ENCODE measurements at regions not wholly inside any gene's neighbourhood (a gene's known extent, or its start where the extent isn't known, plus 50 kb on each side); places are given as distances from the start of the nearest gene placed in this dataset.

GRCh38 chr6:20021795-20022194 lies 184.6 kb downstream of the ID4 start:
- Histone ChIP-seq H3K4me1 (replicated peaks in 1 of 4; ENCODE audit: control insufficient read depth in 3 of 4, insufficient read depth in 4 of 4, low read length in 3 of 4) (no peaks in the 10 kb centered on the region), H3K36me3 (ENCODE audit: control insufficient read depth in 2 of 4, insufficient read depth in 4 of 4, low read length in 3 of 4) (no peaks in the 10 kb centered on the region), H4K8ac (ENCODE audit: extremely low read depth, insufficient read depth, low read length) (no peak overlapping the region), H3K27ac (ENCODE audit: low read depth, low read length) (no peak overlapping the region), H2BK12ac (ENCODE audit: low read depth, low read length) (no peak overlapping the region), H3K79me2 (ENCODE audit: control insufficient read depth in 1 of 2, insufficient read depth in 2 of 2, low read length in 2 of 2) (no peaks in the 10 kb centered on the region), H3K56ac (replicated peaks; ENCODE audit: insufficient read length, low read depth, low read length) (no peak overlapping the region), H3K14ac (ENCODE audit: insufficient read length) (no peak overlapping the region), H3K23me2 (ENCODE audit: low read depth, low read length) (no peaks in the 10 kb centered on the region), H3K79me1 (ENCODE audit: low read depth, low read length) (no peaks in the 10 kb centered on the region), H2AFZ (ENCODE audit: low read length) (no peak overlapping the region), H2BK120ac (replicated peaks; ENCODE audit: low read depth, low read length) (no peak overlapping the region), H4K91ac (replicated peaks; ENCODE audit: insufficient read length, low read length) (no peak overlapping the region), H3K9me3 (ENCODE audit: insufficient read depth in 2 of 2, low read depth in 1 of 2, low read length in 1 of 2) (no peaks in the 10 kb centered on the region), H3K9ac (replicated peaks in 1 of 4; ENCODE audit: extremely low read depth in 1 of 4, low read depth in 3 of 4, low read length in 3 of 4) (no peak overlapping the region), H2BK15ac (ENCODE audit: low read length) (no peak overlapping the region), H2BK20ac (ENCODE audit: low read length) (no peak overlapping the region), H4K5ac (ENCODE audit: insufficient read length, low read depth, low read length) (no peak overlapping the region), H2BK5ac (ENCODE audit: low read depth, low read length) (no peak overlapping the region), H2AK5ac (ENCODE audit: low read depth, low read length) (no peak overlapping the region), H3K23ac (ENCODE audit: insufficient read length) (no peak overlapping the region), H3K4me2 (ENCODE audit: insufficient read depth in 1 of 2, low read depth in 2 of 2, low read length in 2 of 2) (no peak overlapping the region), H3K27me3 (replicated peaks in 1 of 4; ENCODE audit: control insufficient read depth in 3 of 4, extremely low read depth in 1 of 4, insufficient read depth in 3 of 4, low read length in 3 of 4) (no peaks in the 10 kb centered on the region), H3K4ac (replicated peaks; ENCODE audit: insufficient read length, low read depth, low read length) (no peak overlapping the region), H3K18ac (ENCODE audit: extremely low read depth, low read length) (no peak overlapping the region), H4K20me1 (replicated peaks in 1 of 2; ENCODE audit: control insufficient read depth in 1 of 2, insufficient read depth in 2 of 2, low read length in 2 of 2) (no peaks in the 10 kb centered on the region), H3K4me3 (ENCODE audit: extremely low read depth in 1 of 4, insufficient read depth in 2 of 4, low read depth in 3 of 4, low read length in 4 of 4) (no peak overlapping the region)
- ChIA-PET POLR2A (ENCODE audit: partially characterized antibody) (interaction anchor here (0.6 kb wide), 1 partner anchor 235 kb away, joined by 3 read pairs; no protein-coding TSS in a partner anchor), CTCF (ENCODE audit: partially characterized antibody) (no interaction called here)
- TF ChIP-seq SP2 (IDR thresholded peaks at IDR 0.05; ENCODE audit: low read length) (no peak), CBX8 (IDR thresholded peaks at IDR 0.05; ENCODE audit: borderline replicate concordance, low read depth, low read length) (no peak), NANOG (IDR thresholded peaks at IDR 0.05; ENCODE audit: insufficient read depth, low read depth, low read length, poor library complexity, severe bottlenecking) (no peak), BRCA1 (IDR thresholded peaks at IDR 0.05; ENCODE audit: low read depth, low read length) (no peak), BACH1 (IDR thresholded peaks at IDR 0.05; ENCODE audit: low read length) (no peak), ZNF274 (IDR thresholded peaks at IDR 0.05; ENCODE audit: borderline replicate concordance, extremely low read depth, low read length) (no peak), GABPA (IDR thresholded peaks at IDR 0.05; ENCODE audit: borderline replicate concordance, insufficient read depth, low read length) (no peak), RNF2 (IDR thresholded peaks at IDR 0.05; ENCODE audit: borderline replicate concordance, low read depth, low read length, missing control alignments, poor library complexity, severe bottlenecking) (no peak), JUN (IDR thresholded peaks at IDR 0.05; ENCODE audit: low read depth, low read length) (no peak), POU5F1 (IDR thresholded peaks at IDR 0.05; ENCODE audit: low read depth, low read length) (no peak), TCF12 (IDR thresholded peaks at IDR 0.05; ENCODE audit: low read depth, low read length) (no peak), CHD2 (IDR thresholded peaks at IDR 0.05; ENCODE audit: low read length) (no peak), ASH2L (IDR thresholded peaks at IDR 0.05; ENCODE audit: low read length) (no peak), NRF1 (IDR thresholded peaks at IDR 0.05; ENCODE audit: low read depth, low read length) (no peak), GTF2F1 (IDR thresholded peaks at IDR 0.05; ENCODE audit: borderline replicate concordance, low read depth, low read length) (no peak), BCL11A (IDR thresholded peaks at IDR 0.05; ENCODE audit: low read depth in 2 of 2, low read length in 2 of 2) (no peak)
- DNase-seq (ENCODE audit: low read depth in 1 of 2, low spot score in 2 of 2) (no peak), FAIRE-seq (no peak)

Measured in H1 (cell line).